ENCODE measurements at regions not wholly inside any gene's neighbourhood (a gene's known extent, or its start where the extent isn't known, plus 50 kb on each side); places are given as distances from the start of the nearest gene placed in this dataset.

DNA sequence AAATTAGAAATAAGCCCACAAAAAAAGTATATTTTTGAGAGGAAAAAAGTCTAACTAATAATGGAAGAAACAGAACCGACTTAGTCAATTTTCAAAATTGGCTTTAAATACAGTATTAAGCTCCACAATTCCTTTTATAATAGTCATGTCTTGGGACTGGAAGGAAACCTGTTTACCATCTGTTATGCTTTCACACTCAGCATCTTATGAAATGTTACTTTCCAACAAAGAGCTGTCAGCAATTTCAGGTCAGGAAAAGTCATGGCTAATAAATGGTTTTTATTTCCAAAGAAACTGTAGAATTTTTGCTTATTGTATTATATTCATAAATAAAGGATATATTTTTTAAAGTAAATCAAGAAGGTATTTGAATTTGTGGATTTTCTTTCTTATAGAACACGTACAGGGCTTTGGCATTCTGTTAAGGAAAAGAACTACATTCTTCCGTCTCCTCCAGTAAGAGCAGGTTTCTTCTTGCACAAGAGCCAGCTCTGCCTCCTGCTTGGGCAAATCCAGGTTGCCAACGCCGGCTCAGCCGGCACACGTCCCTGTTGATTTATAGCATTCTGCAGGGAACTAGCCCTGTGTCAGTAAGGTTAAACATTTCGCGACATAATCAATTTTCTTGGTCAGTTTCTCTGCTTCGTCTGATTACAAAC is 52.9 kb upstream of the GPR12 start:
- TF ChIP-seq CTCF (IDR thresholded peaks at IDR 0.05) (no peak), POLR2A (IDR thresholded peaks at IDR 0.05) (no peak)

Measured in Peyer's patch (tissue), 4 donors.